ENCODE measurements at regions not wholly inside any gene's neighbourhood (a gene's known extent, or its start where the extent isn't known, plus 50 kb on each side); places are given as distances from the start of the nearest gene placed in this dataset.
A peak's percentile ranks its signal among the peaks of the same experiment; 100 is the strongest.

DNA sequence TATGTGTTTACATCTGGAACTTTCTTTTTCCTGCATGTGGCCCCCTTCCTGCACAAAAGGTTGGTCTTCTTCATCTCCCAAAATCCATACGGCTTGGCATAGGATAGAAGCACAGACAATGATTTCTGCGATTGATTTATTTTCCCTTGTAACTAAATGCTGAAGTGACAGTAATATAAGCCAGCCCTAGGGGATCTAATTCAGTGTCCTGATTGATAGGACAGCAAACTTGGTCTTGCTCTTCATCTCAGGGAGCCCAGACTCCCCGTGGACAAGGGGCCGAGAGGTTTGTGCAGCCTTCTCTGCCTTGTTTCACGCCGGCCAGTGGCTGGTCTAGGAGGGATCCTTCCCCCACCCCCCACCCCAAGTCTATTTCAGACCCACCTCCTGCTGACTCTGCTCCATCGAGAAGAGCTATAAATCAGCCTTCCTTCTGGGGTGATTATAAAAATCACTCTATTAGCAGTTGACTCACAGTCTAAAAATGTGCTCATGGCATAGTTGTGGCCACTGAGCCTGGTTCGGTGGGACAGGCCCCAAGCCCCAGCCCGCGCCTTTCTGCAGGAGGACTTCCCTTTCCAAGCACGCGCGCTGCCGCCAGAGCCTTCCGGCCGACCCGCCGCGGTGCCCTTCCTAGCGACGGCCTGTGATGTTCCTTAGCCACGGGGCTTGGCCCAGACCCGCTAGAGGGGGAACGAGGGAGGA is 89.8 kb upstream of the COL5A1 start:
- Histone ChIP-seq H3F3A (ENCODE audit: low read depth) (no peaks in the 10 kb centered on the region), H3K36me3 (no peaks in the 10 kb centered on the region), H2AFZ (replicated peaks) (no peak overlapping the region), H3K4me1 (no peaks in the 10 kb centered on the region), H4K20me1 (ENCODE audit: low read depth) (no peaks in the 10 kb centered on the region), H3K27ac (no peak overlapping the region), H3K9me3 (ENCODE audit: low read depth) (no peaks in the 10 kb centered on the region), H3K27me3 (no peaks in the 10 kb centered on the region), H3K4me2 (no peak overlapping the region), H3K9ac (no peak overlapping the region), H3K4me3 (no peak overlapping the region), H3K79me2 (ENCODE audit: low read depth) (no peaks in the 10 kb centered on the region)
- H3K9me3 Mint-ChIP-seq = peaks cover 6% of the 10 kb centered on the region
- H3K27ac Mint-ChIP-seq = peak overlapping the region; percentile 37
- TF ChIP-seq, protein P1, sequence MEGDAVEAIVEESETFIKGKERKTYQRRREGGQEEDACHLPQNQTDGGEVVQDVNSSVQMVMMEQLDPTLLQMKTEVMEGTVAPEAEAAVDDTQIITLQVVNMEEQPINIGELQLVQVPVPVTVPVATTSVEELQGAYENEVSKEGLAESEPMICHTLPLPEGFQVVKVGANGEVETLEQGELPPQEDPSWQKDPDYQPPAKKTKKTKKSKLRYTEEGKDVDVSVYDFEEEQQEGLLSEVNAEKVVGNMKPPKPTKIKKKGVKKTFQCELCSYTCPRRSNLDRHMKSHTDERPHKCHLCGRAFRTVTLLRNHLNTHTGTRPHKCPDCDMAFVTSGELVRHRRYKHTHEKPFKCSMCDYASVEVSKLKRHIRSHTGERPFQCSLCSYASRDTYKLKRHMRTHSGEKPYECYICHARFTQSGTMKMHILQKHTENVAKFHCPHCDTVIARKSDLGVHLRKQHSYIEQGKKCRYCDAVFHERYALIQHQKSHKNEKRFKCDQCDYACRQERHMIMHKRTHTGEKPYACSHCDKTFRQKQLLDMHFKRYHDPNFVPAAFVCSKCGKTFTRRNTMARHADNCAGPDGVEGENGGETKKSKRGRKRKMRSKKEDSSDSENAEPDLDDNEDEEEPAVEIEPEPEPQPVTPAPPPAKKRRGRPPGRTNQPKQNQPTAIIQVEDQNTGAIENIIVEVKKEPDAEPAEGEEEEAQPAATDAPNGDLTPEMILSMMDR (IDR thresholded peaks at IDR 0.05) = no peak
- no peak for TF ChIP-seq EZH2phosphoT487 (IDR thresholded peaks at IDR 0.05)
- no peak for TF ChIP-seq EZH2 (IDR thresholded peaks at IDR 0.05)
- peaks cover 12% of the 10 kb centered on the region for H3K27me3 Mint-ChIP-seq (ENCODE audit: insufficient read depth, low read depth)
- H3K36me3 Mint-ChIP-seq = no peaks in the 10 kb centered on the region
- H3K4me1 Mint-ChIP-seq = peaks cover 23% of the 10 kb centered on the region
- DNase-seq (ENCODE audit: low spot score) = no peak
- H3K4me3 Mint-ChIP-seq = no peak overlapping the region

DNA sequence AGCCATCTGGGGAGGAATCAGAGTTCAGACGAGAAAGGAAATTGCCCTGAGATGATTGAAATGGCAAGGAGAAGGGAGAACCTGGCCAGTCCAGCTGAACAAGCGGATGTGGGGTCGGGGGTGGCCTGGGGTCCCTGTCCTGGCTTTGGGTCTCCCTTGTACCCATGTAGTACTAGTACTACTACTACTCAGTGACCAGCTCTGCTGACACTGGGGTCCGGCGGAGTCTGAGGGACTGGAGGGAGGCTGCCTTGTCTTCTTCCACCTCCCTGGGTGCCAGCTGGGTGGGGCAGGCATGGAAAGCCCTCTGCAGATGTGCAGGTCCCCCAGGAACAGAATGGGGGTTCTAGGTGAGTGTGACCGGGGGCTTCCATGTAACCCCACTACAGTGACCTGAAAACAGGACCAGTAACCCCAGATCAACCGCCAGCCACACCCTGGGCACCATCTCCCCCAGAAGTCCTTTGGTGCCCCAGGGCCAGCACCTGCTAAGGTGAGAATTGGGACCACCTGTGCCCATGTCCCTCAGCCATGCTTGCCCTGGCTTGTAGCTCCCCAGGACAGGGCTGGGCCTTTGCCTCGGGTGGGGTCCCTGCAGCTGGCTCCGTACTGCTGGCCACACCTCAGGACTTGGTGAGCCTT is 89.1 kb upstream of the COL5A1 start:
- Histone ChIP-seq H3F3A (ENCODE audit: low read depth) (no peaks in the 10 kb centered on the region), H3K9me3 (ENCODE audit: low read depth) (no peaks in the 10 kb centered on the region), H3K36me3 (no peaks in the 10 kb centered on the region), H3K9ac (no peak overlapping the region), H4K20me1 (ENCODE audit: low read depth) (no peaks in the 10 kb centered on the region), H2AFZ (replicated peaks) (no peak overlapping the region), H3K4me1 (no peaks in the 10 kb centered on the region), H3K4me3 (no peak overlapping the region), H3K27me3 (no peaks in the 10 kb centered on the region), H3K27ac (no peak overlapping the region), H3K79me2 (ENCODE audit: low read depth) (no peaks in the 10 kb centered on the region), H3K4me2 (no peak overlapping the region)
- no peak overlapping the region for H3K4me3 Mint-ChIP-seq
- H3K27me3 Mint-ChIP-seq (ENCODE audit: insufficient read depth, low read depth) = peaks cover 12% of the 10 kb centered on the region
- H3K36me3 Mint-ChIP-seq = no peaks in the 10 kb centered on the region
- no peak overlapping the region for H3K27ac Mint-ChIP-seq
- TF ChIP-seq EZH2phosphoT487 (IDR thresholded peaks at IDR 0.05) (no peak), EZH2 (IDR thresholded peaks at IDR 0.05) (no peak)
- peaks cover 6% of the 10 kb centered on the region for H3K9me3 Mint-ChIP-seq
- H3K4me1 Mint-ChIP-seq = peaks cover 19% of the 10 kb centered on the region
- DNase-seq (ENCODE audit: low spot score) = no peak

DNA sequence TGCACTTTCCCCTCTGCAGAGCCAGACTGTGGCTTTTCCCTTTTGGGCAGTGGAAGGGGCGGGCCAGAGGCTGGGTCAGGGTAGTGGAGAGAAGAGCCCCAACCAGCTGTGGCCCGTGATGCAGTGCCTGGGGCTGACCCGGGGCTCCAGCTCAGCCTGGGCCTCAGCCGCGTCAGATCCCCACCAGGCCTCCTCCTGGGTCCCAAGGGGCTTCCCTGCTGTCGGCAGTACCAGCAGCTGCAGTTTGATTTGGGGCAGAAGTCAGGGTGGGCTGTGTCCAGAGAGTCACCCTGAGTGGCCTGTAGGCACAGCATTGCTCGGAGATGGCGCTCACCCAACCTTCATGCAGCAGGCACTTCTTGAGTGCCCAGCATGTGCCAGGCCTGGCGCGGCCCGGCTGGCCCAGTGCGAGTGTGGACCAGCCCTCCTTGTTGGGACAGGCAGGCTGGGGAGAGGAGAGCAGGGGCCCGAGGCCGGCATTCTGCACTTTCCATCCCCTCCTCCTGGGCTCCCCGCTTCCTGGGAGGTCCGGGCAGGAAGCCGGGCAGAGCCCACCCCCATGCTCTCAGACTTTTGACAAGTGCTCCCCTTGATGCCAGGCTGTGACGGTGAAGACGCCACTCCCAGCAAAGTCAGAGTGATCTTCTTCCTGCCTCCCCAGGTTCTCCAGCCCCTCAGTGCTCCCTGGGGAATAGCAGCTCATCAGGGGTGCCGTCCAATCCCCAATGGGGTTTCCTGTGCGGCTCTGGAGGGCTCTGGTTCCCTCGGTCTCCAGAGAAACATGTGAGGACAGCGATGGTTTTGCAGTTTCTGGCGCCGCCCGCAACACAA is 88.3 kb upstream of the COL5A1 start:
- Histone ChIP-seq H3K27me3 (no peaks in the 10 kb centered on the region), H3K27ac (no peak overlapping the region), H2AFZ (replicated peaks) (no peak overlapping the region), H3K4me3 (no peak overlapping the region), H3K9me3 (ENCODE audit: low read depth) (no peaks in the 10 kb centered on the region), H3K9ac (no peak overlapping the region), H3K4me1 (no peaks in the 10 kb centered on the region), H4K20me1 (ENCODE audit: low read depth) (no peaks in the 10 kb centered on the region), H3K36me3 (no peaks in the 10 kb centered on the region), H3F3A (ENCODE audit: low read depth) (no peaks in the 10 kb centered on the region), H3K79me2 (ENCODE audit: low read depth) (no peaks in the 10 kb centered on the region), H3K4me2 (no peak overlapping the region)
- Mint-ChIP-seq H3K27me3 (ENCODE audit: insufficient read depth, low read depth) (peaks cover 12% of the 10 kb centered on the region), H3K36me3 (no peaks in the 10 kb centered on the region), H3K9me3 (peaks cover 6% of the 10 kb centered on the region), H3K4me1 (peaks cover 11% of the 10 kb centered on the region), H3K4me3 (no peak overlapping the region), H3K27ac (no peak overlapping the region)
- TF ChIP-seq EZH2 (IDR thresholded peaks at IDR 0.05) (no peak), EZH2phosphoT487 (IDR thresholded peaks at IDR 0.05) (no peak)
- TF ChIP-seq, protein P1 (IDR thresholded peaks at IDR 0.05) = no peak
- DNase-seq (ENCODE audit: low spot score) = no peak
